ENCODE measurements at regions not wholly inside any gene's neighbourhood (a gene's known extent, or its start where the extent isn't known, plus 50 kb on each side); places are given as distances from the start of the nearest gene placed in this dataset.
"Not testable (repeated sequence)": the region's sequence is repeated elsewhere in the genome, so short reads cannot be mapped to it uniquely, and the experiment has no call there.

- H3K27me3 ChIP-seq (ENCODE audit: insufficient read depth, low read length, poor library complexity, severe bottlenecking); H3K4me3 ChIP-seq (ENCODE audit: low read length); H3K9me3 ChIP-seq (ENCODE audit: low read length); H3K4me3 Mint-ChIP-seq; H3K27me3 Mint-ChIP-seq; DNase-seq; H3K4me1 Mint-ChIP-seq; H3K27ac Mint-ChIP-seq; H3K36me3 ChIP-seq (ENCODE audit: insufficient read depth, low read length); CTCF ChIA-PET; POLR2A ChIA-PET; H3K36me3 Mint-ChIP-seq; H3K27ac ChIP-seq (ENCODE audit: low read depth, low read length); H3K4me1 ChIP-seq (ENCODE audit: insufficient read depth, low read length); H3K9me3 Mint-ChIP-seq: not testable (repeated sequence)
Observed at GRCh38 chr12:20115371-20115770, 253.0 kb upstream of the PDE3A start.

- Mint-ChIP-seq H3K9me3 (peaks cover 0 to 2% (median 0%) of the 10 kb centered on the region in 5 donors), H3K27me3 (no peaks in the 10 kb centered on the region), H3K36me3 (no peaks in the 10 kb centered on the region), H3K4me3 (no peak overlapping the region), H3K4me1 (no peaks in the 10 kb centered on the region), H3K27ac (no peak overlapping the region)
- H3K27me3 ChIP-seq (ENCODE audit: insufficient read depth, low read length, poor library complexity, severe bottlenecking): no peaks in the 10 kb centered on the region
- POLR2A ChIA-PET: no interaction called here
- H3K27ac ChIP-seq (ENCODE audit: low read depth, low read length): no peak overlapping the region
- CTCF ChIA-PET: no interaction called here
- H3K4me1 ChIP-seq (ENCODE audit: insufficient read depth, low read length): no peaks in the 10 kb centered on the region
- DNase-seq: no peak
- no peaks in the 10 kb centered on the region for H3K9me3 ChIP-seq (ENCODE audit: low read length)
- no peaks in the 10 kb centered on the region for H3K36me3 ChIP-seq (ENCODE audit: insufficient read depth, low read length)
- no peak overlapping the region for H3K4me3 ChIP-seq (ENCODE audit: low read length)
Observed at GRCh38 chr12:20119596-20120402, 248.5 kb upstream of the PDE3A start.

- ChIA-PET POLR2A (no interaction called here), CTCF (no interaction called here)
- H3K9me3 Mint-ChIP-seq: peaks cover 0 to 2% (median 0%) of the 10 kb centered on the region in 5 donors
- no peaks in the 10 kb centered on the region for H3K27me3 Mint-ChIP-seq
- no peak overlapping the region for H3K4me3 Mint-ChIP-seq
- no peaks in the 10 kb centered on the region for H3K4me1 ChIP-seq (ENCODE audit: insufficient read depth, low read length)
- no peaks in the 10 kb centered on the region for H3K36me3 Mint-ChIP-seq
- DNase-seq: no peak
- H3K27me3 ChIP-seq (ENCODE audit: insufficient read depth, low read length, poor library complexity, severe bottlenecking): no peaks in the 10 kb centered on the region
- H3K4me3 ChIP-seq (ENCODE audit: low read length): no peak overlapping the region
- no peak overlapping the region for H3K27ac ChIP-seq (ENCODE audit: low read depth, low read length)
- H3K36me3 ChIP-seq (ENCODE audit: insufficient read depth, low read length): no peaks in the 10 kb centered on the region
- no peaks in the 10 kb centered on the region for H3K9me3 ChIP-seq (ENCODE audit: low read length)
- H3K27ac Mint-ChIP-seq: no peak overlapping the region
- H3K4me1 Mint-ChIP-seq: no peaks in the 10 kb centered on the region
Observed at GRCh38 chr12:20120403-20120725, 248.0 kb upstream of the PDE3A start.

DNA sequence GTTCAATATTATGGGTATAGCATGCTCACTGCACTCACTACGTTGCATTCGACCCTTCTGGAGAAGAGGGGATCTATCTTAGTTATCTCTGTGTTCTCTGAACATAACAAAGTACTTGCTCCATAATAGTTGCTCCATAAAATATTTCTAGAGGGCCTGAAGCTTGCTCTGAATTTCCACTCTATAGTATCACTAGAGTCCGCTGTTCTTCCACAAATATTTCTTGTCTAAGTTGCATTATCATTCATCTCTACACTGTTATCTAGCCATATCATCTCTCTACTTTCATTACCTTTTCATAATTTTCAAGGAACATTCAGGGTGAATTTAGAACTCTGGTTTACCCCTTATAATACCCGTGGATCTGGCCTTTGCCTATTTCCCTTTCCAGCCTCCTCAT, 246.1 kb upstream of the PDE3A start:
- ChIA-PET CTCF (no interaction called here), POLR2A (no interaction called here)
- no peak for DNase-seq
- H3K27me3 Mint-ChIP-seq: no peaks in the 10 kb centered on the region
- Histone ChIP-seq H3K4me1 (ENCODE audit: insufficient read depth, low read length) (no peaks in the 10 kb centered on the region), H3K36me3 (ENCODE audit: insufficient read depth, low read length) (no peaks in the 10 kb centered on the region), H3K27me3 (ENCODE audit: insufficient read depth, low read length, poor library complexity, severe bottlenecking) (no peaks in the 10 kb centered on the region), H3K27ac (ENCODE audit: low read depth, low read length) (no peak overlapping the region), H3K4me3 (ENCODE audit: low read length) (no peak overlapping the region), H3K9me3 (ENCODE audit: low read length) (no peaks in the 10 kb centered on the region)
- H3K9me3 Mint-ChIP-seq: no peaks in the 10 kb centered on the region
- H3K4me1 Mint-ChIP-seq: no peaks in the 10 kb centered on the region
- no peaks in the 10 kb centered on the region for H3K36me3 Mint-ChIP-seq
- no peak overlapping the region for H3K4me3 Mint-ChIP-seq
- H3K27ac Mint-ChIP-seq: no peak overlapping the region

DNA sequence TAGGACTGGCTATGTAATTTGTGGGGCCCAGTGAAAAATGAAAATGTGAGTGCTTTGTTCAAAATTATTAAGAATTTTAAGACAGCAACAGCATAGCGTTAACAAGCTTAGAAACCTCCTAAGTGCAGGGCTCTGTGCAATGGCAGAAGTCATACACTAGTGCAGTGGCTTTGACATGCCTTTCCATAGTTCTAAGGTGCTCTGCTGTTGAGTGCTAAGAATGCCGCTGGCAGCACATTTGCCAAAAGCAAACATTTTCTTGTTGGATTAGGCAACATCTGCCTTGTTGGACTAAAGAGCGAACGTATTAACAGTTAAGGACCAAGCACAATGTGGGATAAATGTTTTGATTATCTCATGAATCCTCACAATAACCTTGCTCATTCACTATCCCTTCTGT, 244.9 kb upstream of the PDE3A start:
- Histone ChIP-seq H3K9me3 (ENCODE audit: low read length) (no peaks in the 10 kb centered on the region), H3K27ac (ENCODE audit: low read depth, low read length) (no peak overlapping the region), H3K36me3 (ENCODE audit: insufficient read depth, low read length) (no peaks in the 10 kb centered on the region), H3K27me3 (ENCODE audit: insufficient read depth, low read length, poor library complexity, severe bottlenecking) (no peaks in the 10 kb centered on the region), H3K4me3 (ENCODE audit: low read length) (no peak overlapping the region), H3K4me1 (ENCODE audit: insufficient read depth, low read length) (no peaks in the 10 kb centered on the region)
- no peak for DNase-seq
- CTCF ChIA-PET: no interaction called here
- no peak overlapping the region for H3K4me3 Mint-ChIP-seq
- H3K36me3 Mint-ChIP-seq: peaks cover 0 to 2% (median 0%) of the 10 kb centered on the region in 3 donors
- no peaks in the 10 kb centered on the region for H3K4me1 Mint-ChIP-seq
- POLR2A ChIA-PET: no interaction called here
- H3K9me3 Mint-ChIP-seq: no peaks in the 10 kb centered on the region
- no peak overlapping the region for H3K27ac Mint-ChIP-seq
- no peaks in the 10 kb centered on the region for H3K27me3 Mint-ChIP-seq

- H3K4me1 ChIP-seq (ENCODE audit: insufficient read depth, low read length): no peaks in the 10 kb centered on the region
- no peak for DNase-seq
- no peaks in the 10 kb centered on the region for H3K36me3 ChIP-seq (ENCODE audit: insufficient read depth, low read length)
- H3K27me3 ChIP-seq (ENCODE audit: insufficient read depth, low read length, poor library complexity, severe bottlenecking): no peaks in the 10 kb centered on the region
- no peaks in the 10 kb centered on the region for H3K9me3 ChIP-seq (ENCODE audit: low read length)
- Mint-ChIP-seq H3K4me3 (no peak overlapping the region), H3K36me3 (peaks cover 0 to 2% (median 0%) of the 10 kb centered on the region in 3 donors), H3K4me1 (no peaks in the 10 kb centered on the region), H3K27me3 (no peaks in the 10 kb centered on the region), H3K9me3 (no peaks in the 10 kb centered on the region), H3K27ac (no peak overlapping the region)
- ChIA-PET CTCF (no interaction called here), POLR2A (no interaction called here)
- H3K27ac ChIP-seq (ENCODE audit: low read depth, low read length): no peak overlapping the region
- no peak overlapping the region for H3K4me3 ChIP-seq (ENCODE audit: low read length)
Observed at GRCh38 chr12:20125276-20125798, 243.0 kb upstream of the PDE3A start.

DNA sequence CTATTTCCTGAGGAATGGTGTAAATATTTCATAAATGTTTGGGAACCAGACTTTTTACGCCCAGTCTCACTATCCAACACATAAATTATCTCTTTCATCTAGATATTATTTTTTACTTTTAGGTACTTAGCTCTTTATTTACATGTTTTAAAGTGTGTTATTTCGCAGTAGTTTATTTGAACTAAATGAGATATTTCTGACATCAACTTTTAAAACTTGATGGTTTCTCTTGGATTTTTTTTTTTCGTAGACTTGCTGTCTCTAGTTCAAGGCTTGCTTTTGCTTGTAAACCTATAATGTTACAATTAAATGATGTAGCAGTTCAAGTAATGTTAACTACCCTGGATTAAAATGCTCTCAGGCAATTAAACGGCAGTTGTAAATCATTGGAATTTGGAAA, 241.7 kb upstream of the PDE3A start:
- POLR2A ChIA-PET: no interaction called here

DNA sequence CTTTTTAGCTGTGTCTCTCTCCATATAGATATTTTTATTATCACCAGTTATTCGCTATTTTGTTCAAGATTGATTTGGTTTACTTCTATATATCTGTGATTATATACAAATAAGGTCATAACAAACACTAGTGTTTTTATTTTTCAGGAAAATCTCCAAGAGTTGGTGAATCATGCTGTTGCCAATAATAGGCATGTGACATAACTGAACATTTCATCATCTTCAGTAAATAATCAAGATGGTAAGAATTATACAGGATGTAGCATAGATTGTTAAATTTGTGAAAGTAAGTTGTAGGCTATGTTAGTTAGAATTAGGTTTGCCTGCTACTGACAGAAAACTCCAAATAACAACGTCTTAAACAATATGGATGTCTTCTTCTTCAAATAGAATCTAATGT, 240.9 kb upstream of the PDE3A start:
- H3K4me1 Mint-ChIP-seq: no peaks in the 10 kb centered on the region
- no peaks in the 10 kb centered on the region for H3K36me3 ChIP-seq (ENCODE audit: insufficient read depth, low read length)
- ChIA-PET CTCF (no interaction called here), POLR2A (no interaction called here)
- H3K9me3 ChIP-seq (ENCODE audit: low read length): no peaks in the 10 kb centered on the region
- no peak overlapping the region for H3K4me3 ChIP-seq (ENCODE audit: low read length)
- H3K27me3 ChIP-seq (ENCODE audit: insufficient read depth, low read length, poor library complexity, severe bottlenecking): no peaks in the 10 kb centered on the region
- no peaks in the 10 kb centered on the region for H3K4me1 ChIP-seq (ENCODE audit: insufficient read depth, low read length)
- H3K27ac ChIP-seq (ENCODE audit: low read depth, low read length): no peak overlapping the region
- no peaks in the 10 kb centered on the region for H3K27me3 Mint-ChIP-seq
- no peak for DNase-seq
- no peak overlapping the region for H3K27ac Mint-ChIP-seq
- no peaks in the 10 kb centered on the region for H3K9me3 Mint-ChIP-seq
- H3K36me3 Mint-ChIP-seq: peaks cover 0 to 2% (median 0%) of the 10 kb centered on the region in 3 donors
- H3K4me3 Mint-ChIP-seq: no peak overlapping the region

More for the DNA sequence above, 241.7 kb upstream of the PDE3A start:
- Histone ChIP-seq H3K27ac (ENCODE audit: low read depth, low read length) (no peak overlapping the region), H3K9me3 (ENCODE audit: low read length) (no peaks in the 10 kb centered on the region), H3K27me3 (ENCODE audit: insufficient read depth, low read length, poor library complexity, severe bottlenecking) (no peaks in the 10 kb centered on the region), H3K36me3 (ENCODE audit: insufficient read depth, low read length) (no peaks in the 10 kb centered on the region), H3K4me1 (ENCODE audit: insufficient read depth, low read length) (no peaks in the 10 kb centered on the region), H3K4me3 (ENCODE audit: low read length) (no peak overlapping the region)
- DNase-seq: no peak
- Mint-ChIP-seq H3K4me3 (no peak overlapping the region), H3K36me3 (peaks cover 0 to 2% (median 0%) of the 10 kb centered on the region in 3 donors), H3K9me3 (no peaks in the 10 kb centered on the region), H3K4me1 (no peaks in the 10 kb centered on the region), H3K27ac (no peak overlapping the region), H3K27me3 (no peaks in the 10 kb centered on the region)
- CTCF ChIA-PET: no interaction called here
